Stimulated activated naive CD8-positive, alpha-beta T cell treated with anti-CD3 and anti-CD28 coated beads, Interleukin-15, Interleukin-2, amounts not matched to agents 100 U/mL and 50 U/mL, for 24 hours (primary cell): ENCODE measurements at regions not wholly inside any gene's neighbourhood (a gene's known extent, or its start where the extent isn't known, plus 50 kb on each side); places are given as distances from the start of the nearest gene placed in this dataset.

ENCODE experiments used
- ATAC-seq: fragments of 150-1000 bp; cut with Tn5 transposase; one replicate; pipeline ENCODE4 v1.10.0; 2021
- DNase-seq: peaks from one replicate; pipeline ENCODE4 v3.0.0; 2021

DNA sequence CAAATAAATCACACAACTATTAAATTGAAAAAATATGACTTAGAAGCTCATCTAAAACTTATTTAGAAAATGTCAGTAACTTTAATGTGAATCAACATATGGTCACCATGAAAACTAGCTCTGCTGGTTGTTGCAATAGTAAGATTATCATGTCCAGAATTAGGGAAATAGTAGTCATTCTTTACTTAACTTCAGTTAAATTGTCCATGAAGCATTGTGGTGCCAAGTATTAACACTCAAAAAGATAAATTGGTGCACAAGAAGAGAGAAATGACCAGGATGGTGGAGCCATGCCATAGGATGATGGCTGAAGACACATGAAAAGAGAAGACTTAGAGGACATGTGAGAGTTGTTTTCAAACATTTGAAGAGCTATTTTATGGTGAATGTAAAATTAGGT is 130.2 kb upstream of the PTGFR start:
- ATAC-seq = no peak
- no peak for DNase-seq

DNA sequence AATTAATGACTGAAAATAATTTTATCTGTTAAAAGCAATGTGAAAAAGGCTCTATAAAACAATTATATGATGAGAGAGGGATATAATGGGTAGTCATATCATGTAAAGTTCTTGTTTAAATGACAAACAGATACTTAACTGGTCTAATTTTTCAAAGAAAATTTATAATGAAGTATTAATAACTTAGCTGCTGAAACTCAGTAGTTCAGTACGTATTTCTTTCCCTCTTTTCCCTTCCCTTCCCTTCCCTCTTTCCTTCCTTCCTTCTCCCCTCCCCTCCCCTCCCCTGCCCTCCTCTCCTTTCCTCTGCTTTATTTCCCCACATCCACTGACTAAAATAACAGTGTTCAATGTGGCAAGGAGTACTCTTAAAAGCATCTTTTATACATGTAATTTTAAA is 123.1 kb upstream of the PTGFR start:
- ATAC-seq = no peak
- no peak for DNase-seq

DNA sequence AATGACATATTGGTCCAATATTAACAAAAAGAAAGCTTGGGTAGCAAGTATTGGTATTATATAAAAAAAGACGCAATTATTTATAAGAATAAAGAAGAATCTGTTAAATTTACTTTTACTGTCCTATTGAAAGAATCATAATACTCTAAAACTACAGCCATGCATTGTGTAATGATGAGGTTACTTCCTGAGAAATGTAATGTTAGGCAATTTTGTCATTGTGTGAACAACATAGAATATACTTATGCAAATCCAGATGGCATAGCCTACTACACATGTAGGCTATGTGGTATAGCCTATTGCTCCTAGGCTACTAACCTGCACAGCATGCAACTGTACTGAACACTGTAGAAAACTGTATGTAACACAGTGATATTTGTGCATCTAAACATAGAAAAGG is 121.2 kb upstream of the PTGFR start:
- DNase-seq (no peak), ATAC-seq (no peak)

DNA sequence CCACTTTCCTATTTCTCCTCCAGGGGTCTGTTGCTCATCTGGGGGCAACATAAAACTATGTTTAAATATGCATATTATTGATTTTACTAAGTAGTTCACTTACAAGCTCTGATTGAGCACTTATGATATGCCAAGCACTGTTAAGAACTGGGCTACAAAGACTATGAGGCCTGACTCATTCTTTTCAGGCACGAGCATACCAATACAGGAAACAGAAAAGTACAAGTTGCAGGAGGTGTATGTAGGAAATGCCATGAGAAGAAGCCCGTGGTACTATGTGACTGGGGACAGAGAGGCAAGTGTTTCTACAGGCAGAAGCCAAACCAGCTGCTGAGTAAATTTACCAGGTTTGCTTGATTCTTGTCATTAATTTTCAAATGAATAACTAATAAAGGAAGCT is 120.4 kb upstream of the PTGFR start:
- no peak for ATAC-seq
- no peak for DNase-seq

DNA sequence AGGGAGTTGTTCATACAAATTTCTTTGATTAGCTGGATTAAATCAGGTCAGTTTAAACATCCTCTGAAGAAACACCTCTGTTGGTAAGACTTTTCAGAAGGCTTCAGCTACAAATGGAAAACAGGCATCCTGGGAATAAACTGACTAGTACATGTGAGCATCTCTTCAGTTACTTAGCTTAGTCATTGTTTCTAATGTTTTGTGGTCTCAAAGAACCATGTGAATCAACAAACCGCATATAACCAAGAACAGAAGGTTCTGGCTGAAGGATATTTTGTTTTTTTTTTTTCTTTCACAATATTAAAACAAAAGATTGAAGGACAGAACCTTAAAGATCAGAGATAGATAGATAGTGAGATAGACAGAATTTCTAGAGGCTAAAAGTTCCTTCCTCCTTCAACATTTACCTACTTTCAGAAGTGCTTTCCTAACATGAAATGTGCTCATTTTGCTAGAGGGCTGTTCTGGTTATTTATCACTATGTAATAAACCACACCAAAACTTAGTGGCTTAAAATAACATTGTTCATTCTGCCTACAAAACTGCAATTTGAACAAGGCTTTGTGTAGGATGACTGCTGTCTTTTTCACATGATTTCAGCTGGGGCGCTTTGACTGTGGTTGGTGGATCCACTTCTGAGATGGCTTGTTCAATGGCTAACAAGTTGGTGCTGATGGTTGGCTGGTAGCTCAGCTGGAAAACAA is 119.8 kb upstream of the PTGFR start:
- ATAC-seq (no peak), DNase-seq (no peak)

DNA sequence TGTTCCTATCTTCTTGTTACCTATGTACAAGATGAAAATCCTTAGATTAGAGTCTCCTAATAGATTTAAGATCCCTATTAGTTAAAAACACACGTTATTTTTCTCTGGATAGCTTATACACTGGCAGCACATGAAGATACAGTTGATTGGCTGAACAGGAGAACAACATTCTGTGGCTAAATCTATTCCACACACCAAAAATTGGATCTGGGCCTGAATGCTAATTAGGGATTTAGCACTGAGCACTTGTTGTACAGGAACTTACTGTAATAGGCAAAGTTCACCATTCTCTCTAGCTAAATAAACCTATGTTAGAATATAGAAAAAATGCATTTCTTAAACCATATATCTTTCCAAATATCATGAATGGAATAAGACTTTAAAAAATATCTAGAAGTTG is 117.1 kb upstream of the PTGFR start:
- DNase-seq = no peak
- ATAC-seq = no peak

DNA sequence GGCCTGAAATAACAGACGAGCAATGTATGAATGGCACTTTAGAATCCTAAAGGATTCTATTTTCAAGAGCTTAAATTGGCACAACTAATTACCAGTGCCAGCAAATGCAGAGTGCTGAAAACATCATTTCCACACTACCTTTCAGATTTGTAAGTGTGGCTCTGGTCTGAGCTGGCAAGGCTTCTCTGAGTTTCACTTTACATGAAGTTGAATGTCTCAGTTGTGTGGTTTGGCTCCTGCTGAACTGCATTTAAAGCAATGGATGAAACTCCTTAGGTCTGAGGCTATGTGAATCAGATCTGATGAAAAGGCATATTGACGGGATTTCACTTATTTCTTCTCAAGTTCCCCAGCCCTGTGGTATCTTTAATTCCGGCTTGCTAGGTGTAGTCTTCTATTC is 114.8 kb upstream of the PTGFR start:
- DNase-seq (no peak), ATAC-seq (no peak)

DNA sequence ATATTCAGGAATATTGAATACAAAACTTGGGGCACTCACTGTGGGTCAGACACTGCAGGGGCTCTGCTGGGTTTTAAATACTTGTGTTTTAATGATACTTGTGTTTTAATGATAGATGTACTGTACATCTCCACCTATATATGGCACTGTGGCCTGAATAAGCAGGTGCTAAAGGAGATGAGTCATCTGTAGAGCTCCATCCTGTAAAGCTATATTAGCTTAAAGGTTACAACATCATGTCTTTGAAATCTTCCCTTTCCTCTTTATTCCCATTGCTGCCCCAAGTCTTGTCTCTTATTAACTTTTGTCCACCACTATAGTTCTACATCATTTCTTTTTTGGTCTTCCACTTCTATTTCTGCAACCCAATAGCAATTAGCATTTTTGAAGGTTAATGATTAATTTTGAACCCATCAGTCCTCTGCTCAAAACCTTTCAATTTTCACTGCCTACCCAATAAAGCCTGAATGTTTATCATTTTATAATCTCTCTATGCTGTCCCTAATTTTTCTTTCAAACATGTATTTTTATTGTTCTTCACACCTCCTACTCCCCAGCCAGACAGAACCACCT is 113.3 kb upstream of the PTGFR start:
- ATAC-seq (no peak), DNase-seq (no peak)

DNA sequence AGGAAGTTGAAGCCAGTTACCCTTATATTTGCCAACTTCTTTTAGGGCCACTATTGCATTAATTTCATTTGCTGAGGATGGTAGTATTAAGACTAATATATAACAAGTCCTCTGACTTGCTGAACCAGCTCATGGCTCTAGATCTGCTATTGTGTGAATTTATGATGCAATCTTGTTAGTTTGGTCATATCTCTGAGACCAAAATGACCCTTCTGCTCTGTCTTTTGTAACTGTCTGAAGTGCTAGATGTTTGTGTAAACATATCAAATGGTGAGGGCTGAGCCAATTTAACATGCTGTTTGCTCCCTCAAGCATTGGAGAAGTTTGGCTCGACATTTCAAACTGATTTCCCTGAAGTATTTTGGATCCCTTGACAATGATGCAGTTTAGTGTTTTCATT is 106.9 kb upstream of the PTGFR start:
- ATAC-seq (no peak), DNase-seq (no peak)

DNA sequence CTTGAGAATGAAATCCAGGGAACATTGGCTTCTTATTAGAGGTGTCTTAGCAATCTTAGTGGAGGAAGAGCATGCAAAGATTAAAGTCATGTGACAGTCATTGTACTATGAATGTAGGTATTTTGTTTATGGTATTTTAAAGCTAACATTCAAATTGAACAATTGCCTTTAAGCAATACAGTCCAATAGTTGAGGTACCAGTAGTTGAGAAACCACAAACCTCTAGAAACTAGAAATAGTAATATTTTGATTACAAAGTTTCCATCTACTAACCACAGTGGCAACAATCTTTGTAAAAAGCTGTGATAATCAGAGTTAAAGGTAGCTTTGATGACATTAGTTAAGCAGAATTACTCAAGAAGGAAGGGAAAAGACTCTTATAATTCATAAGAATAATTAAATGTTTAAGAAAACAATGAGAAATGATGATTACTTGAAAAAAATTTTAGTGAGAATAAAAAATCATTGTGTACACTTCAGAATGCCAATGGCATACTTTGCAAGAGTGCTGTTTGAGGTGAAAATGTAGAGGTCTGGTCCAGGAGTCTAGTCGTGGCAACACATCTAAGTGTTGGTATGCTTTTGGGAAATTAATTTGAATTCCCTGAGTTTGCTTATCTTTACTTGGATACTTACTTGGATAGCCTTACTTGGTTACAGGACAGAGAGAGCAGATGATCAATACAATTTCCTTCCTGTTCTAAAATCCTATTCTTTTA is 104.9 kb upstream of the PTGFR start:
- ATAC-seq (no peak), DNase-seq (no peak)

DNA sequence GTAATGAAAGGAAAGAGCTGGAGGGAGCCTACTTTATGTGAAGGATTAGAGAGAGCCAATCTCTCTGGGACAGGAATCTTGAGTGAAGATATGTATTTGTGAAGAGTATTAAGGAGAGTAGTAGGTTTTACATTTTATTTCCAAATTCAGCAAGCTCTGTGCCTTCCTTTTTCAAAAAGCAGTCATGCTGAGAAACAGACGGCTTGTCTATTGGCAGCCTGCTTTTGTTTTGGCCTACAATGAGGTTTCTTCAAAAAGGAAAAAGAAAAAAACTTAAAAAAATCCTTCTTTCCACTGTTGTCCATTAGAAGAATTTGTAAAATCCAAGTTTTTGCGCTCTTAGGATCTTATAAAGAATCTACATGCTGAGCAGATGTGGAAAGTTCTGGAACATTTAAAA is 103.6 kb upstream of the PTGFR start:
- DNase-seq (no peak), ATAC-seq (no peak)

DNA sequence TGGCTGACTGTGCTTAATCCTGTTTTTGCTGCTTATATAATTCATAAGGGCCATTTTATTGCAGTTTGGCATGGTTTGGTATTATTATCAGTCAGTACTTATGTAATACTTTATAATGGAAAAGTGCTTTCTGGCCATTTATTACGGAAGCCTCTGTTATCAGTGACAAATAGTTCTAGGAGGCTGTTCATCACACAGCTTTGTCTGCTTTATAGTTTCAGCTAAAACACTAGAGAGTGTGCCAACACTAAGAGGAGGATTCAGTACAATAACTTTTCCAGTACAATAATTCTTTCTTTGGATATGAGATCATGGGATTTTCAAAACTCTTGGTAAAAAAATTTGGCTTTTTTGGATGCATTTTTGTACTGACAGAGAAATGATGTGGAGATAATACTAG is 102.9 kb upstream of the PTGFR start:
- no peak for ATAC-seq
- DNase-seq = no peak

DNA sequence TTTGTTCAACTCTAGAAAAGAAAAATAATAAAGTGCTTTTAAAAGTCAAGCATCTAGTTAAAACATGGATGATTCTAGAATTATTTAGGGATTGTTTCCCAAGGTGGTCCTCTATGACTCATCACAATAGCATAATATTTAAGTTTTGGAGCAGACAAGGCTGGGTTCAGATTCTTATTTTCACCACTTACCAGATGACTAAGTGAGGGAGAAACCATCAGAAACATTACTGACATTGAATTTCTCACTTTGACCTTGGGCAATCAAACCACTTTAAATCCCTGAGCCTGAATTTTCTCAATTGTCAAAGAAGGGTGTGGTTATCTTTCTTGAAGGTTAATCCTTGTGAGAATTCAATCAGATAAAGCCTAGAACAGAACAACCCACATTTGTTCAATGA is 102.5 kb upstream of the PTGFR start:
- ATAC-seq (no peak), DNase-seq (no peak)

DNA sequence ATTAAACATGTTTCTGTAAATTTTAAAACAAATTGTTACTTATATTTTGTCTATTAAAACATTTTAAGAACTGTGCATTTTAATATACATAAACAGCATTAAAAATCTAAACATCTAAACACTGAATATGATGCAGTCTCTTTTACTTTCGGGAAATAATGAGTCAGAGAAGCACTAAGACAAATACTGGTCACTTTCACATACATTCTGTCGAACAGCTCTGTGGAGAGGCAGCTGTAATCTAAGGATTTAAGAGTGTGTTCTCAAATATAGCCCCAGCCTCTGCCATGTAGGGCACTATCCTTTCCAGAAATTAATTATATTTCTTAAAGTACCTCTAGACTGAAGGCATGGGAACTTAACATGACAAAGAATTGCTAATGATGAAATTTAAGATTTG is 89.6 kb upstream of the PTGFR start:
- DNase-seq (no peak), ATAC-seq (no peak)

DNA sequence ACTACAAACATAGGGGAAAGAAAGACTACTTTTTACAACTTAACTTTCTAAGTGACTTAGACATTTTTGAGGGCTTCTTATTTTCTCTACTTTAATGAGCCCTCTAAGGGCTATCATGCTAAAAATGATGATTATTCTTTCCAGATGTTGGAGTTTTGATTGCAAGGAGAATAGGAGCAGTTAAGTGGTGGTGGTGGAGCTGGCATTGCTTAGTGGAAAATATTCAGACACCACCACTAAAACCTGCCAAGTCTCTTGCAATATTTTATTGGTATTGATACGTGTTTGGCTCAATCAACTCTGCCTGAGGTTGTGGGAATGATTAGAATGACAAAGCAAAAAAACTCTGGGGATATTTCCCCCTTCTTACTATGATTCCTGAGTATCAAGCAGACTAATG is 82.6 kb upstream of the PTGFR start:
- no peak for DNase-seq
- no peak for ATAC-seq

DNA sequence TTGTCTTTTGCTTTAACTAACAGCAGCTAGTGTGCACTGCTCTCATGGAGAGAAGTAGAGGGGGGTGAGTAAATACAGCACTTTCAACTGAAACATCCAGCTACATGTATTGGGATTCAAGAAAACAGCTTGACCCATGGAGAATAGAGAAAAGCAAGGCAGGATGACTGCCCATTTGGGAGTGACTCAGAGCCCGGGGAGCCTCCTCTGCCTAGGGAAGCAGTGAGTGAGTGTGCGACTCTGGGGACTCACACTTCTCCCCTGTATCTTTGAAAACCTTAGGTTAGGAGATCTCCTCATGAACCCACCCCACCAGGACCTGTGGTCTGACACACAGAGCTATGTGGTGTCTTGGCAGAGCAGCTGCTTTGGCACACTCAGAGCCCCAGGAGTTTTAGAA is 82.0 kb upstream of the PTGFR start:
- no peak for DNase-seq

DNA sequence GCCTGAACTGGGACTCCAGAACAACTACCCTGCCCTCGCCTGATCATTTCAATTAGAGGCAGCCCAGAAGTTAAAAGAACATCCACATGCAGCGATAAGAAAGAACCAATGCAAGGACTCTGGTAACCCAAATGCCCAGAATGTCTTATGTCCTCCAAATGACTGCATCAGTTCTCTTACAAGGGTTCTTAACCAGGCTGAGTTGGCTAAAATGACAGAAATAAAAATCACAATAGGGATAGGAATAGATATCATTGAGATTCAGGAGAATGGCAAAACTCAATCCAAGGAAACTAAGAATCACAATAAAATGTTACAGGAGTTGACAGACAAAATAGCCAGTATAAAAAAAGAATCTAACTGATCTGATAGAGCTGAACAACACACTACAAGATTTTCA is 80.1 kb upstream of the PTGFR start:
- ATAC-seq = no peak

More for the DNA sequence above, 82.0 kb upstream of the PTGFR start:
- ATAC-seq = no peak

DNA sequence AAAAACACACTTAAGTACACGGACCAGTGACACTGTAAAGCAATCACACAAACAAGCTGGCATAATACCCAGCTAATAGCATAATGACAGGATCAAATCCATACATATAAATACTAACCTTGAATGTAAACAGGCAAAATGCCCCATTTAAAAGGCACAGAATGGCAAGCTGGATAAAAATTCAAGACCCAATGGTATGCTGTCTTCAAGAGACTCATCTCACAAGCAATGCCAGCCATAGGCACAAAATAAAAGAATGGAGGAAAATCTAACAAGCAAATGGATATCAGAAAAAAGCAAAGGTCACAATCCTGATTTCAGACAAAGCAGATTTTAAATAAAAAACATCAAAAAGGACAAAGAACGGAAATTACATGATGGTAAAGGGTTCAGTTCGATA is 79.1 kb upstream of the PTGFR start:
- no peak for ATAC-seq
- DNase-seq = no peak

More for the DNA sequence above, 80.1 kb upstream of the PTGFR start:
- no peak for DNase-seq

DNA sequence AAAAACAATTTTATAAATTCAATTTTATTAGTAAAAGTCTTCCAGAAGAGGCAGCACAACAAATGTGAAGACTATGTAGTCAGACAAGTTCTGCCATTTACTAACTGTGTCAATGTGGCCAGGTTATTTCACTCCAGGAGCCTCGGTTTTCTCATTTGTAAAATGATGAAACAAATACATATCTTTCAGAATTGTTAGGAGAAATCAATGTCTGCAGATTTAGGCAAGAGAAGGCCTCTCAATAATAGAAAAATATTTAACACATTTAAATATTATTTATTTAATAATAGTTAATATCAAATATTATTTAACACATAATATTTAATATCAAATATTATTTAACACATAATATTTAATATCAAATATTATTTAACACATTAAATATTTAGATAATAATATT is 75.6 kb upstream of the PTGFR start:
- ATAC-seq = no peak
- DNase-seq = no peak

DNA sequence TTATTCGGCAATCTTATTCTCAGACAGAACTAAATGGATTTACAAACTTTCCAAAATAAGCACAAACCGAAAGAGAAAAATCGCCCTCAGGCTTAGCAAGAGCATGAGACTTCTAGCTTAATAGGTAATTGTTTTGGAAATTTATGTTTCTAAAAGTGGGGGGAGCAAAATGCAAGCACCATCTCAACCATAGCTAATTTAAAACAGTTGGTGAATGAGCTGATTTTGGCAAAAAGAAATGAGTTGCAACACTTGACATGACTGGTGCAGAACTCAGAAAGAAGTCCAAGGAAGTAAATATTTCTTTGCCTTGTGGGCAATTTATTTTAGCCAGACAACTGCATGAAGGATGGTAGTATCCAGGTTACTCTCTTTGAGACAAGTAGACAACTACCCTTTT is 71.5 kb upstream of the PTGFR start:
- no peak for ATAC-seq
- DNase-seq = no peak

DNA sequence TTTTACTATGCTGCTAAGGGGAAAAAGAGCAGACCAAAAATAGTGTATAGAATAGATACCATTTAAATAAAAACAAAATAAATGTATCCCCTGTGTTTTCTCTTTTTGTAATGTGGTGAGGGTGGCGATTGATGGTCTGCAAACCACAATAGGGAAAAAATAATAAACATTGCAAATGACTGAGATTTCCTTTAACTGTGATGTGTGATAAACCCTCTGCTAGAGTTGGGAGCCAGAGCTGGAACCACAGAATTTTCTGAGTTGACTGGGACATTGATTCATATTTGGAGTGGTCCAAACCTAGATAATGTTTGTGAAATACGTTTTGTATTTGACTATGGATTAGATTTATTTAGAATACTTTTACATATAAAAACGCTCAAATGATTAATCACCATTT is 70.6 kb upstream of the PTGFR start:
- ATAC-seq (no peak), DNase-seq (no peak)

DNA sequence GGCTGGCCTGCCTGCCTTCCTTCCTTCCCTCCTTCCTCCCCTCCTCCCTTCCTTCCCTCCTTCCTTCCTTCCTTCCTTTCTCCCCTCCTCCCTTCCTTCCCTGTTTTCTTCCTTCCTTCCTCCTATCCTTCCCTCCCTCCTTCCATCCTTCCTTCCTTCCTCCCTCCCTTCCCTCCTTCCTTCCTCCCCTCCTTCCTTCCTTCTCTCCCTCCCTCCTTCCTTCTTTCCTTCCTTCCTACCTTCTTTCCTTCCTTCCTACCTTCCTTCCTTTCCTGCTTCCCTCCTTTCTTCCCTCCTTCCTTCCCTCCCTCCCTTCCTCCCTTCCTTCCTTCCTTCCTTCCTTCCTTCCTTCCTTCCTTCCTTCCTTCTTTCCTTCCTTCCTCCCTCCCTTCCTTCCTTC is 70.1 kb upstream of the PTGFR start:
- no peak for DNase-seq
- ATAC-seq = no peak

DNA sequence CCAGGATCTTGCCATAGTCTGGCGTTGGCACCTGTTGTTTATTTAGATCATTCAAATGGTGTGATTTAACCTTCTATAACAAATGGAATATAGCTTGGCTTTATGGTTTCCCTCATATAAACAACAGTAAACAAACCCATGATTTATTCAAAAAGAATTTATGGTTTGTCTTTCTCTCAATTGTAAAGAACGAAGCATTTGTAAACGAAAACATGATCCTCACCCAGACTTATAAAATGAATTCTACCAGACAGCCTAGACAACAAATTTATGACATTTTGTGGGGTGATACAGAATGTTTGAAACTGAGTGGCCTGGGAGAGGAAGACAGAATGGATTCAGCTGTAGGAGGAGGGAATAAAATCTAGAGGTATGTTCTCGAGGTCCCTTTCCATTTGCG is 66.1 kb upstream of the PTGFR start:
- ATAC-seq (no peak), DNase-seq (no peak)

DNA sequence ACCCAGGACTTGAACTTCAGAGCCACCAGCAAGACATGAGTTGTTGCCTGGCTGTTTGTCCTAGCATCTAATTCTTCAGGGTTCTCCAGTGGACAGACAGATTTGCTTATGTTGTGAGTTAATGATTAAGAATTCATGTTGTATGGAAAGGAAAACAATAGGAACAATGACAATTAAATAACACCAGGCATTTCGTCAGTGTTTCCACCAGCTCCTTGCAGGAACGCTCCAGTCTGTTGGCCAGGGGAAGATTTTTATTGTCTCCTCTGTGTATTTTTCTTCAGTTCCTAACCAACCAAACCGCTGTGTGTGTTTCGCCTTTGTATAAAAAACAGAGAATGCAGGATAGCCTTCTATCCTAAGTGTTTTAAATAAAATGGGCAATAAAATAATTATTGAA is 64.4 kb upstream of the PTGFR start:
- ATAC-seq = no peak
- no peak for DNase-seq
